Psoas muscle (tissue), 7 donors: ENCODE measurements at regions not wholly inside any gene's neighbourhood (a gene's known extent, or its start where the extent isn't known, plus 50 kb on each side); places are given as distances from the start of the nearest gene placed in this dataset.

Source experiments
- ATAC-seq, 4 donors: fragments of 200-7000 bp; cut with Tn5 transposase; one replicate each; pipeline ENCODE4 v1.9.1; 2020; ENCODE audit warnings: moderate library complexity in 3 of 4, mild to moderate bottlenecking in 2 of 4
- DNase-seq, 2 donors: peaks; one replicate each; pipeline ENCODE4 v3.0.0-alpha.2; 2020
- H3K27ac ChIP-seq: fragments of 200-600 bp; one replicate; pipeline ENCODE4 v1.8.0; 2022
- H3K27me3 ChIP-seq, 3 donors: fragments of 200-600 bp in 1 of 3; one replicate each; pipeline versions ENCODE4 v1.6.1 to v1.8.0; 2013 to 2022; ENCODE audit warnings: low read length in 2 of 3, mild to moderate bottlenecking in 2 of 3, moderate library complexity in 1 of 3; ENCODE audit not compliant: insufficient read depth in 3 of 3
- H3K36me3 ChIP-seq, 2 donors: fragments of 200-600 bp in 1 of 2; one replicate each; pipeline versions ENCODE4 v1.6.1 to v1.8.0; 2013 to 2022; ENCODE audit warnings: low read depth in 1 of 2, mild to moderate bottlenecking in 1 of 2, moderate library complexity in 1 of 2; ENCODE audit not compliant: insufficient read depth in 1 of 2
- H3K4me1 ChIP-seq: fragments of 200-600 bp; one replicate; pipeline ENCODE4 v1.8.0; 2022
- H3K4me3 ChIP-seq: fragments of 200-600 bp; one replicate; pipeline ENCODE4 v1.8.0; 2022; ENCODE audit warnings: mild to moderate bottlenecking
- H3K9me3 ChIP-seq: fragments of 200-600 bp; one replicate; pipeline ENCODE4 v1.8.0; 2022
- WGBS, 3 donors: extraction: QIAGEN DNeasy Blood & Tissue Kit; methylation state at CpG; one replicate each; pipeline versions ENCODE4 v1.1.6 to v1.1.7; 2013; 5-methylcytosine and 5-hydroxymethylcytosine counted together
- intact Hi-C, 2 donors: fragments of 100-400 bp; cut with DNase I; formaldehyde crosslinking; loops; one replicate each; pipeline versions ENCODE4 v1.11.0 to v1.14.2; 2022
- TF ChIP-seq, protein P1 (sequence below): fragments of 200-600 bp; IDR thresholded peaks from one replicate; pipeline ENCODE4 v1.8.0; 2022; ENCODE audit warnings: antibody characterized with exemption
- donor health status: healthy with polysubstance abuse.
- donor health status: DM: no; HTN: no; CAD: no; lungs with moderate emphysema.
- donor health status: Bipolar disorder and iron deficiency.
- donor health status: healthy.
- donor health status: DM: yes; HTN: yes; CAD: no.
- donor health status: DM: no; HTN: no; CAD: no.
- donor health status: DM: yes; HTN: yes; CAD: no.

DNA sequence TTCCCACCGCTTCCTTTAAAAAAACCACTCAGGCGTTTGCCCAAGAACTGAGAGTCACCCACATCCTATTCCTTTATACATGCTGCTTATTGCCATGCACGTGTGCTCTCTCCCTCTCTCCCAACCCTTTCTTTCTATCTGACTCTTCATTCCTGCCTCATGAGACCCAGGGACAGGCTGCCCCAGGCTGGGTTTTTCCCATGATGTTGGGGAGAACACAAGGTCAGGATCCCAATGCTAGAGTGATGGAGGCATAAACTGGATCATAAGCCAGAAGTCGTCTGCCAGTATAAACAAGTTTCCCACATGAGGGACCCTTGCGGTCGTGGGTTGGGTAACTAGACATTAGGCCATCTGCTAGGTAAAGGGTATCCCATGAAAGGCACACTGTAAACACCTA lies 64.9 kb downstream of the CD2 start:
- Histone ChIP-seq H3K4me3 (no peak overlapping the region), H3K4me1 (no peaks in the 10 kb centered on the region), H3K36me3 (no peaks in the 10 kb centered on the region), H3K9me3 (no peaks in the 10 kb centered on the region), H3K27me3 (no peaks in the 10 kb centered on the region), H3K27ac (no peak overlapping the region)
- WGBS, 3 donors = 84 to 92% (median 84%) methylated on average over 6 of the region's 6 CpGs
- ATAC-seq = no peak
- intact Hi-C loops = no loop called here
- no peak for DNase-seq
- TF ChIP-seq, protein P1, sequence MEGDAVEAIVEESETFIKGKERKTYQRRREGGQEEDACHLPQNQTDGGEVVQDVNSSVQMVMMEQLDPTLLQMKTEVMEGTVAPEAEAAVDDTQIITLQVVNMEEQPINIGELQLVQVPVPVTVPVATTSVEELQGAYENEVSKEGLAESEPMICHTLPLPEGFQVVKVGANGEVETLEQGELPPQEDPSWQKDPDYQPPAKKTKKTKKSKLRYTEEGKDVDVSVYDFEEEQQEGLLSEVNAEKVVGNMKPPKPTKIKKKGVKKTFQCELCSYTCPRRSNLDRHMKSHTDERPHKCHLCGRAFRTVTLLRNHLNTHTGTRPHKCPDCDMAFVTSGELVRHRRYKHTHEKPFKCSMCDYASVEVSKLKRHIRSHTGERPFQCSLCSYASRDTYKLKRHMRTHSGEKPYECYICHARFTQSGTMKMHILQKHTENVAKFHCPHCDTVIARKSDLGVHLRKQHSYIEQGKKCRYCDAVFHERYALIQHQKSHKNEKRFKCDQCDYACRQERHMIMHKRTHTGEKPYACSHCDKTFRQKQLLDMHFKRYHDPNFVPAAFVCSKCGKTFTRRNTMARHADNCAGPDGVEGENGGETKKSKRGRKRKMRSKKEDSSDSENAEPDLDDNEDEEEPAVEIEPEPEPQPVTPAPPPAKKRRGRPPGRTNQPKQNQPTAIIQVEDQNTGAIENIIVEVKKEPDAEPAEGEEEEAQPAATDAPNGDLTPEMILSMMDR = no peak

DNA sequence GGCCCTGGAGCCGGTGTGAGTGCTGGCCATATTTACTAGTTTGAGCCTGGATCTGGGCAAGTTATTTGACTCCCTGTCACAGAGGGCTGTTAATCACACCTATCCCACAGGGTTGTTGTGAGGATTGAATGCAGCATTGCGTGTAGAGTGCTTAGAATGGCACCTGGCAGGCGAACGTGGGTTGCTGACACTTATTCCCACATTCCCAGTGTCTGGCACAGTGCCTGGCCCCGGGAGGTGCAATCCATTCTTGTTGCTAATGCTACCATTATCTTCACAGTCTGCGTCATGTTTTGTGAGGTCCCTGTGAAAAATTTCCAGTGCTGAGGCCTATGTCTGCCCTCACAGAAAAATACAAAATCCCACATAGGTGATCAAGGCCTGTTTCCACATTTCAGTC lies 66.1 kb downstream of the CD2 start:
- Histone ChIP-seq H3K4me3 (no peak overlapping the region), H3K4me1 (no peaks in the 10 kb centered on the region), H3K36me3 (no peaks in the 10 kb centered on the region), H3K27me3 (no peaks in the 10 kb centered on the region), H3K27ac (no peak overlapping the region), H3K9me3 (no peaks in the 10 kb centered on the region)
- DNase-seq (peak in 1 of 2 donors; percentile 16), ATAC-seq (peak in 2 of 4 donors; percentile 30 to 34)
- intact Hi-C loops = no loop called here
- TF ChIP-seq, protein P1 = no peak
- WGBS, 3 donors = 24 to 43% (median 36%) methylated on average over 6 of the region's 6 CpGs

DNA sequence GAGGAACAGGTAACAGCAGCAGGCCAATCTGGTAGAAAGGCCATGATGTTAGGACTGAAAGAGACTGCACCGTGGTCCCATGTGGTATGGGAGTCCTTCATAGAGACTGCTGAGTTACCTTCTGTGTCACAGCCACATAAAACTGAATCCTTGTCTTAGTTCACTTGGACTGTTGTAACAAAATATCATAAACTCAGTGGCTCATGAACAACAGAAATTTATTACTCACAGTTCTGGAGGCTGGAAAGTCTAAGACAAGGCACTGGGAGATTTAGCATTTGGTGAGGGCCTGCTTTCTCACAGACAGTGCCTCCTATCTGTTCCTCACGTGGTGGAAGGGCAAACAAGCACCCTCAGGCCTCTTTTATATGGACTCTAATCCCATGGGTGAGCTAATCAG lies 67.5 kb downstream of the CD2 start:
- WGBS, 3 donors = 92 to 96% (median 93%) methylated on average over 2 of the region's 2 CpGs
- ATAC-seq = no peak

DNA sequence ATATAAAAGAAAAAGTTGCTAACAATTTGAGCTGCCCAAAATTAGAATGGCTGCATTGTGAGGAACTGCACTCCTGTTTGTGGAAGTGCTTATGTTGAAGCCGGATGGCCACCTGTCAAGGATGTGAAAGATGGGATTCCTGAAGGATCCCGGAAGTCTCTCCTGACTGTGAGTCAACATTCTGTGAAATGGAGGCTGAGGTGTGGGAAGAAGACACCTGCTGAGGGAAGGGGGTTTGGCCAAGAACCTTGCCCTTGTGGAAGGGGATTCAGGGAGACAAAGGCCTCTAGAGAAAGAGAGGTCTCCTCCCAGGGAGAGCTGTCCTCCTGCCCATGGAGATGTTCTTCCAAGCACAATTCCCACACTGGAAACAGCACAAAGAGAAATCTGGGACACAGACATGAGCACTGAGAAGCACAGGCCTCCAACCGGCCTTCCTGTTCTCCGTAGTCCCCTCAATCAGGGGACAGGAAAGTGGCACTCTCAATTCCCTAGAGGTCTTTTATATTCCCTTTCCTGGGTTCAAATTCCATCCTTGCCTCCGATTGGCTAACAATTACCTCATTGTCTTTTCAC lies 70.5 kb downstream of the CD2 start:
- Histone ChIP-seq H3K27me3 (peaks cover 0 to 2% (median 0%) of the 10 kb centered on the region in 3 donors), H3K27ac (no peak overlapping the region), H3K4me1 (no peaks in the 10 kb centered on the region), H3K4me3 (no peak overlapping the region), H3K36me3 (no peaks in the 10 kb centered on the region), H3K9me3 (no peaks in the 10 kb centered on the region)
- intact Hi-C loops = no loop called here
- 51 to 65% (median 56%) methylated on average over 5 of the region's 5 CpGs for WGBS, 3 donors
- ATAC-seq (no peak), DNase-seq (no peak)
- TF ChIP-seq, protein P1 = no peak

More for the DNA sequence above, 67.5 kb downstream of the CD2 start:
- no peaks in the 10 kb centered on the region for H3K4me1 ChIP-seq
- peaks cover 0 to 2% (median 0%) of the 10 kb centered on the region in 3 donors for H3K27me3 ChIP-seq
- no peaks in the 10 kb centered on the region for H3K9me3 ChIP-seq
- no peak for DNase-seq
- intact Hi-C loops = no loop called here
- no peak overlapping the region for H3K27ac ChIP-seq
- no peaks in the 10 kb centered on the region for H3K36me3 ChIP-seq
- H3K4me3 ChIP-seq = no peak overlapping the region
- TF ChIP-seq, protein P1 = no peak

DNA sequence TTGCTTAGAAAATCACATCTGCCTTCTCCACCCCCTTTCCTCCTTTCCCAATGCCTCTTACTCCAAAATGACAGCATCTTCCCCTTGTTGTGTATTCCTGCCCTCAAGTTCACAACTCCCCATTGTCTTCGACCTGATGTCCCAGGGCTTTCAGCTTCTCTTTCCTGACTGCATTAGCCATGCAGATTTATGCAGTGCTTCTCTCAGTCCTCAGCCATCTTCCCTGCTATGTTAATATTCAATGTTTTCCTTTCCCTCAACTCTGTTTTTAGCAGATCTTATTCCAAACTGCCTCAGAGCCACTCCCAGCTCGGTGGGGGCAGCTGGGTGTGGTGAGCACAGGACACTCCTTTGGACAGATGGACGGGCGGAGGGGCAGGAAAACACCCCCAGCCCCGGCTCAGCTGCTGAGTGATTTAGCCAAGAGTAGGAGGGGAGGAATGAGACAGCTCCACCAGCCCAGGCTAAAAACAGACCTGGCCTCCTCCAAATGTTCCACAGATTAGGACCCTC lies 71.0 kb downstream of the CD2 start:
- Histone ChIP-seq H3K27me3 (peaks cover 0 to 2% (median 0%) of the 10 kb centered on the region in 3 donors), H3K27ac (no peak overlapping the region), H3K4me1 (no peaks in the 10 kb centered on the region), H3K4me3 (no peak overlapping the region), H3K9me3 (no peaks in the 10 kb centered on the region), H3K36me3 (no peaks in the 10 kb centered on the region)
- 22 to 32% (median 30%) methylated on average over 5 of the region's 5 CpGs for WGBS, 3 donors
- TF ChIP-seq, protein P1 = no peak
- intact Hi-C loops = no loop called here
- ATAC-seq = peak in 2 of 4 donors; percentile 21 to 30
- peak in 1 of 2 donors; percentile 56 for DNase-seq
